NB4 (cell line): ENCODE measurements at regions not wholly inside any gene's neighbourhood (a gene's known extent, or its start where the extent isn't known, plus 50 kb on each side); places are given as distances from the start of the nearest gene placed in this dataset.

Source experiments
- DNase-seq: peaks from one replicate; pipeline ENCODE4 v3.0.0; 2010; ENCODE audit warnings: low read depth
- H3K4me3 ChIP-seq: one replicate; pipeline ENCODE4 v1.5.1; 2011; ENCODE audit warnings: mild to moderate bottlenecking, low read depth, low read length, moderate library complexity
- CTCF ChIP-seq: IDR thresholded peaks from one replicate; pipeline ENCODE4 v1.5.1; 2012; ENCODE audit warnings: low read depth, low read length
- MAX ChIP-seq: IDR thresholded peaks from 2 replicates; pipeline ENCODE4 v1.6.1; 2011; ENCODE audit warnings: low read depth, low read length
- MYC ChIP-seq: IDR thresholded peaks from 2 replicates; pipeline ENCODE4 v1.6.1; 2011; ENCODE audit warnings: low read depth, low read length
- POLR2A ChIP-seq: IDR thresholded peaks from 2 replicates; pipeline ENCODE4 v1.6.1; 2011; ENCODE audit warnings: mild to moderate bottlenecking; ENCODE audit not compliant: insufficient read length; ENCODE audit errors: extremely low read depth

GRCh38 chr5:173671121-173671949 lies 54.9 kb upstream of the BOD1 start:
- H3K4me3 ChIP-seq = no peak overlapping the region
- DNase-seq = peak; percentile 56

GRCh38 chr5:173672166-173672565 lies 55.7 kb upstream of the BOD1 start:
- no peak for DNase-seq
- no peak overlapping the region for H3K4me3 ChIP-seq
- no peak for TF ChIP-seq MAX
- TF ChIP-seq CTCF = no peak
- no peak for TF ChIP-seq POLR2A

More at GRCh38 chr5:173671121-173671949, 54.9 kb upstream of the BOD1 start:
- no peak for TF ChIP-seq MAX
- no peak for TF ChIP-seq POLR2A
- TF ChIP-seq MYC = no peak
- TF ChIP-seq CTCF = no peak

GRCh38 chr5:173672891-173673290 lies 56.4 kb upstream of the BOD1 start:
- no peak for DNase-seq
- no peak for TF ChIP-seq CTCF
- H3K4me3 ChIP-seq = no peak overlapping the region

- DNase-seq = no peak
- H3K4me3 ChIP-seq = no peak overlapping the region
- no peak for TF ChIP-seq MAX
- no peak for TF ChIP-seq MYC
- TF ChIP-seq CTCF = no peak
- no peak for TF ChIP-seq POLR2A
These were observed 57.0 kb upstream of the BOD1 start for GRCh38 chr5:173673295-173674101.

- TF ChIP-seq MYC = no peak
- TF ChIP-seq CTCF = no peak
- TF ChIP-seq POLR2A = no peak
- no peak for TF ChIP-seq MAX
- no peak overlapping the region for H3K4me3 ChIP-seq
- no peak for DNase-seq
These were observed 59.0 kb upstream of the BOD1 start for GRCh38 chr5:173675287-173675996.
